Retinal pigment epithelial cell (primary cell): ENCODE measurements at regions not wholly inside any gene's neighbourhood (a gene's known extent, or its start where the extent isn't known, plus 50 kb on each side); places are given as distances from the start of the nearest gene placed in this dataset.

Experiments
- DNase-seq: peaks from one replicate; pipeline ENCODE4 v3.0.0-alpha.2; 2010; ENCODE audit warnings: low read depth
- H3K4me3 ChIP-seq: 2 replicates; pipeline ENCODE4 v1.5.1; 2011; ENCODE audit warnings: mild to moderate bottlenecking, low read length, control low read depth, moderate library complexity
- CTCF ChIP-seq: conservative IDR thresholded peaks from 2 replicates; pipeline ENCODE4 v1.5.1; 2011; ENCODE audit warnings: low read depth, low read length, control low read depth, inconsistent platforms

DNA sequence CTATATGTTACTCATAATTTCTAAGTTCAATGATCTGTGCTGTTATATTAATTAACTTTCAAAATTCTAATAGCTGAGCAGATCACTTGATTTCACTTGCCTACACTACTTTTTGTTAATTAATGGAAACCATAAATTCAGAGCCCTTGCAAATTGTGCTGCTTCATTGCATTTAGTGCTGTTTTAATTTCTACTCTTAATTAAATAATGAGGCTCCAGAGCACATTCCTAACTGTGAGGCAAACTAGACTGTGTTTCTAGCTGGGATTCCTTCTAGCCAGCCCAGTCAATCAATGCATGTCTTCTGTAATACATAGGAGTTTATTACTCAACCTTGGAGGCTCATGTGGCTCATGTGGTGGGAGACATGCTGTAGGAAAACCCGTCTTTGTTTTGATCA lies 301.1 kb upstream of the GOLIM4 start:
- H3K4me3 ChIP-seq = no peak overlapping the region
- no peak for TF ChIP-seq CTCF
- no peak for DNase-seq

DNA sequence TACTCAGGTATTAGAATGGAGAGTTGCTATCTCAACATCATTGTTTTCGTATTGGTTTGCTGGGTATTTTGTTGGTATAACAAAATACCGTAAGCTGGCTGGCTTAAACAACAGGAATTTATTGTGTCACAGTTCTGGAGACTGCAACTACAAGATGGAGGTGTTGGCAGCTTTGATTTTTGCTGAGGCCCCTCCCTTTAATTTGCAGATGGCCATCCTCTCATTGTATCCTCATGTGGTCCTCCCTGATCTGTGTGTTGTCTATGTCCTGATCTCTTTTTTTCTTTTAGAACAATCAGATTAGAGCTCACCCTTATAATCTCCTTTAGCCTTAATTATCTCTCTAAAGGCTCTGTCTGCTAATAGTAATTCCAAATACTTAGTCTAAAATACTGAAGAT lies 299.8 kb upstream of the GOLIM4 start:
- no peak for DNase-seq
- no peak overlapping the region for H3K4me3 ChIP-seq
- no peak for TF ChIP-seq CTCF

DNA sequence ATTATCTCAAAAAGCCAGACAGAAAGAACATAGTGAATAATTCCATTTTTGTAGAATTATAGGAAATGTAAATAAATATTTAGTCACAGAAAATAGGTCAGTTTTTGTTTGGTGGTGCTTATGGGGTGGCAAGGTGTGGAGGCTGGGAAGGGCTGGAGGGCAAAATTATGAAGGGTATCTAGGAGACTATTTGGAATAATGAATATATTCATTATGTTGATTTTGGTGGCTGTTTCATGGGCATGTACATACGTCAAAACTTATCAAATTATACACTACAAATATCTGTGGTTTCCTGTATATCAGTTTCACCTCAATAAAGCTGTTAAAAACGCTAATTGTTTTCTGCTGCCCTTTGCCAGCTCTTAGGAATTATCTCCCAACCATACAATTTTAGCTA lies 298.7 kb upstream of the GOLIM4 start:
- TF ChIP-seq CTCF = no peak
- H3K4me3 ChIP-seq = no peak overlapping the region
- no peak for DNase-seq

DNA sequence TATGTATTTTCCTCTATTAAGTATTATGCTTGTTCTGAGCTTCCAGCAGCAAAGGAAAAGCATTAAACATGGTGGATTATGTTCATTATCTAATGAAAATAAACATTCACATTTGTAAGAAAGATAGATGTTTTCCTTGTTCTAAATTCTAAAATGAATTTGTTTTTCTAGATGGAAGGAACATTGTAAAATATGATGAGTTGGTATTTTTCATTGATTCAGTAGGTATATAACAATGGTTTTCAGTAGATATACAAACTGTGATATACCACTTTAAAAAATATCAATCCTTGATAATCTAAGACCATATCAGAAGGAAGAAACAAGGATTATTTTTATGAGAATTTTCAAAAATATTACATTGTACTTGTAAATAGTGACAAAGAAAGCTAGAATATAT lies 290.6 kb upstream of the GOLIM4 start:
- no peak overlapping the region for H3K4me3 ChIP-seq
- DNase-seq = no peak
- no peak for TF ChIP-seq CTCF

DNA sequence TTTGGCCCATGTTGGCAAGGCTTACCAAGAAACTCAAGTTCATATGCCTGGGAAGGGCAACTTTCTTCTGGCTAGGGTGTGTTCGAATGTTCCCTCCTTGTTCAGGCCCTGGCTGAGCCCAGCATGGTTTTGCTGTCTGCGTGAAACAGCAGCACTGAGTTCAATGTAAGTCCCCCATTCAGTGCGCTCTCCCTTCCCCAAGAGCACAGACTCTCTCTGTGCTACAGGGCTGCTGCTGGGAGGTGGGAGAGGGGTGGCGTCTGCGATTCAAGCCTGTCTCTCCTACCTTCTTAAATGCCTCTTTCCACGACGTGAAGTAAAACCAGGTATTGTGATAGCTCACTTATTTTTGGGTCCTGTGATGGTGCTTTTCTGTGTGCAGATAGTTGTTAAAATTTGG lies 289.3 kb upstream of the GOLIM4 start:
- TF ChIP-seq CTCF = no peak
- H3K4me3 ChIP-seq = no peak overlapping the region
- no peak for DNase-seq

GRCh38 chr3:168383573-168383972 lies 287.8 kb upstream of the GOLIM4 start:
- no peak for DNase-seq
- H3K4me3 ChIP-seq = no peak overlapping the region
- no peak for TF ChIP-seq CTCF

DNA sequence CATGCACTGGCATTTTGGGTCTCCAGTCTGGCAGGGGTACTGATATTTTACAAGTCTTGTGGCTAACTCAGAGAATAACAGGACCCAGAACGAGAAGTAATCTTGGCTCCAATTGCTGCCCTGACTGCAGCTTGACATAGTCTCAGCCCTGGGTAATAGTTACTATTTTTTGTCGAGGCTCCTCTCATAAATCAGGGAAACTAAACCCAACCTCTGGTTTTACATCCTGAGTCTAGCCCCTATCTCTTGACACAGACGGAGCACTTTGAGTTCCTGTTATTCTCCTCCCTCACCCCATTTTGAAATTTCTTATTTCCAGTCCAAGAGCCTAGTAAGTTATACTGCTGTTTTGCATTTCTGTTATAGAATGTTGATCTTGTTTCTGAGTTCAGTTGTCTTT lies 276.1 kb upstream of the GOLIM4 start:
- H3K4me3 ChIP-seq = no peak overlapping the region
- DNase-seq = no peak
- no peak for TF ChIP-seq CTCF
